MM.1S (cell line): ENCODE measurements at regions not wholly inside any gene's neighbourhood (a gene's known extent, or its start where the extent isn't known, plus 50 kb on each side); places are given as distances from the start of the nearest gene placed in this dataset.

ENCODE experiments used
- DNase-seq: peaks from one replicate; pipeline ENCODE4 v3.0.0-alpha.2; 2015
- H2AFZ ChIP-seq: fragments of 300-600 bp; sonication (generic); 2 replicates; pipeline ENCODE4 v1.6.0; 2016; ENCODE audit warnings: antibody characterized with exemption, low read length
- H3F3A ChIP-seq: fragments of 300-600 bp; sonication (generic); 2 replicates; pipeline ENCODE4 v1.6.1; 2016; ENCODE audit warnings: mild to moderate bottlenecking, antibody characterized with exemption, low read length, moderate library complexity, mixed read lengths; ENCODE audit not compliant: insufficient read depth
- H3K27ac ChIP-seq: fragments of 300-600 bp; sonication (generic); 2 replicates; pipeline ENCODE4 v1.5.1; 2016; ENCODE audit warnings: mild to moderate bottlenecking, low read length
- H3K27me3 ChIP-seq: fragments of 300-600 bp; sonication (generic); replicated peaks from 2 replicates; pipeline ENCODE4 v1.6.0; 2016; ENCODE audit warnings: low read length; ENCODE audit not compliant: insufficient read depth
- H3K36me3 ChIP-seq: fragments of 300-600 bp; sonication (generic); replicated peaks from 2 replicates; pipeline ENCODE4 v1.6.1; 2016; ENCODE audit warnings: mild to moderate bottlenecking, low read length, mixed read lengths; ENCODE audit not compliant: insufficient read depth
- H3K4me1 ChIP-seq: fragments of 300-600 bp; sonication (generic); 2 replicates; pipeline ENCODE4 v1.6.1; 2016; ENCODE audit warnings: low read length, mixed read lengths
- H3K4me2 ChIP-seq: fragments of 300-600 bp; sonication (generic); 2 replicates; pipeline ENCODE4 v1.6.0; 2016; ENCODE audit warnings: low read depth, low read length
- H3K4me3 ChIP-seq: fragments of 300-600 bp; sonication (generic); 2 replicates; pipeline ENCODE4 v1.5.1; 2016; ENCODE audit warnings: low read length, mixed read lengths
- H3K79me2 ChIP-seq: fragments of 300-600 bp; sonication (generic); 2 replicates; pipeline ENCODE4 v1.6.1; 2016; ENCODE audit warnings: mixed run types, low read length, mixed read lengths
- H3K9ac ChIP-seq: fragments of 300-600 bp; sonication (generic); 2 replicates; pipeline ENCODE4 v1.6.1; 2016; ENCODE audit warnings: low read length, mixed read lengths
- H3K9me2 ChIP-seq: fragments of 300-600 bp; sonication (generic); replicated peaks from 2 replicates; pipeline ENCODE4 v1.6.1; 2016; ENCODE audit warnings: mild to moderate bottlenecking, low read length, mixed read lengths; ENCODE audit not compliant: insufficient read depth
- H3K9me3 ChIP-seq: fragments of 300-600 bp; sonication (generic); replicated peaks from 2 replicates; pipeline ENCODE4 v1.6.1; 2016; ENCODE audit warnings: mild to moderate bottlenecking, low read length, mixed read lengths; ENCODE audit not compliant: insufficient read depth
- H4K20me1 ChIP-seq: fragments of 300-600 bp; sonication (generic); 2 replicates; pipeline ENCODE4 v1.6.1; 2016; ENCODE audit warnings: mild to moderate bottlenecking, low read length, moderate library complexity, mixed read lengths; ENCODE audit not compliant: insufficient read depth
- CTCF ChIP-seq: fragments of 300-600 bp; sonication (generic); IDR thresholded peaks from 2 replicates; pipeline ENCODE4 v1.5.1; 2016; ENCODE audit warnings: antibody characterized with exemption, low read length, mixed read lengths
- EZH2 ChIP-seq: fragments of 300-600 bp; sonication (generic); optimal IDR thresholded peaks from 2 replicates; pipeline ENCODE3; 2017; ENCODE audit warnings: low read depth, mild to moderate bottlenecking, antibody characterized with exemption, low read length, mixed read lengths
- EZH2phosphoT487 ChIP-seq: fragments of 300-600 bp; sonication (generic); IDR thresholded peaks from 2 replicates; pipeline ENCODE4 v1.6.1; 2018; ENCODE audit warnings: antibody characterized with exemption, low read length

GRCh38 chr3:139293665-139294023, 50.2 kb upstream of the MRPS22 start:
- TF ChIP-seq EZH2phosphoT487 (no peak), CTCF (no peak), EZH2 (no peak)
- Histone ChIP-seq H3K9me3 (no peaks in the 10 kb centered on the region), H2AFZ (no peak overlapping the region), H3K79me2 (no peaks in the 10 kb centered on the region), H4K20me1 (no peaks in the 10 kb centered on the region), H3K36me3 (no peaks in the 10 kb centered on the region), H3K4me2 (no peak overlapping the region), H3K9me2 (no peaks in the 10 kb centered on the region), H3F3A (no peaks in the 10 kb centered on the region), H3K9ac (no peak overlapping the region), H3K4me3 (no peak overlapping the region), H3K27me3 (no peaks in the 10 kb centered on the region), H3K4me1 (no peaks in the 10 kb centered on the region), H3K27ac (no peak overlapping the region)
- no peak for DNase-seq
